PC-3 (cell line): ENCODE measurements at regions not wholly inside any gene's neighbourhood (a gene's known extent, or its start where the extent isn't known, plus 50 kb on each side); places are given as distances from the start of the nearest gene placed in this dataset.

ENCODE experiments used
- ATAC-seq: fragments of 200-7000 bp; cut with Tn5 transposase; 2 replicates; pipeline ENCODE4 v1.9.1; 2020; ENCODE audit warnings: mild to moderate bottlenecking, moderate library complexity
- BruUV-seq: library from RNA; stranded (reverse); fragments of 400-500 nt; replicated peaks from 2 replicates; lab custom pipeline; 2021; lab: Mats Ljungman, UMichigan
- CTCF ChIA-PET: fragments of 300-600 bp; sonication (Branson Sonifier 250); formaldehyde crosslinking; loops from one replicate; lab custom pipeline; 2022; ENCODE audit warnings: antibody characterized with exemption; lab: Charles Lee
- POLR2A ChIA-PET: fragments of 300-600 bp; sonication (Branson Sonifier 250); formaldehyde crosslinking; loops from one replicate; lab custom pipeline; 2022; ENCODE audit warnings: antibody characterized with exemption; ENCODE audit not compliant: unreplicated experiment; lab: Charles Lee
- DNase-seq: peaks from one replicate; pipeline ENCODE4 v3.0.0-alpha.2; 2015
- H2AFZ ChIP-seq: fragments of 300-600 bp; sonication (generic); 2 replicates; pipeline ENCODE4 v1.6.0; 2016; ENCODE audit warnings: antibody characterized with exemption, low read length
- H3F3A ChIP-seq: fragments of 300-600 bp; sonication (generic); one replicate; pipeline ENCODE4 v1.6.0; 2017; ENCODE audit warnings: antibody characterized with exemption, low read length, control low read depth, mild to moderate bottlenecking; ENCODE audit not compliant: unreplicated experiment
- H3K27ac ChIP-seq: fragments of 300-600 bp; sonication (generic); 2 replicates; pipeline ENCODE4 v1.5.1; 2016; ENCODE audit warnings: mild to moderate bottlenecking, low read length
- H3K27me3 ChIP-seq: fragments of 300-600 bp; sonication (generic); 2 replicates; pipeline ENCODE4 v1.6.1; 2016; ENCODE audit warnings: low read length, mixed read lengths
- H3K36me3 ChIP-seq: fragments of 300-600 bp; sonication (generic); 2 replicates; pipeline ENCODE4 v1.6.1; 2016; ENCODE audit warnings: low read depth, mixed run types, low read length, mixed read lengths
- H3K4me1 ChIP-seq: fragments of 300-600 bp; sonication (generic); 2 replicates; pipeline ENCODE4 v1.5.1; 2016; ENCODE audit warnings: low read length; ENCODE audit not compliant: insufficient read depth
- H3K4me2 ChIP-seq: fragments of 300-600 bp; sonication (generic); 2 replicates; pipeline ENCODE4 v1.6.0; 2016; ENCODE audit warnings: low read length
- H3K4me3 ChIP-seq: fragments of 300-600 bp; sonication (generic); 2 replicates; pipeline ENCODE4 v1.5.1; 2016; ENCODE audit warnings: mild to moderate bottlenecking, low read length, mixed read lengths
- H3K79me2 ChIP-seq: fragments of 300-600 bp; sonication (generic); 2 replicates; pipeline ENCODE4 v1.6.1; 2017; ENCODE audit warnings: low read length, mixed read lengths
- H3K9ac ChIP-seq: fragments of 300-600 bp; sonication (generic); 2 replicates; pipeline ENCODE4 v1.6.0; 2016; ENCODE audit warnings: mild to moderate bottlenecking, low read length
- H3K9me2 ChIP-seq: fragments of 300-600 bp; sonication (generic); replicated peaks from 2 replicates; pipeline ENCODE4 v1.6.1; 2016; ENCODE audit warnings: mixed run types, low read length, mixed read lengths
- H3K9me3 ChIP-seq: fragments of 300-600 bp; sonication (generic); 2 replicates; pipeline ENCODE4 v1.6.1; 2016; ENCODE audit warnings: low read length, mixed read lengths
- H4K20me1 ChIP-seq: fragments of 300-600 bp; sonication (generic); 2 replicates; pipeline ENCODE4 v1.6.1; 2016; ENCODE audit warnings: low read length, mixed read lengths
- CTCF ChIP-seq: fragments of 300-600 bp; sonication (generic); conservative IDR thresholded peaks from 2 replicates; pipeline ENCODE4 v1.5.1; 2017; ENCODE audit warnings: antibody characterized with exemption, low read depth, mild to moderate bottlenecking, low read length
- EZH2 ChIP-seq: fragments of 300-600 bp; sonication (generic); IDR thresholded peaks from one replicate; pipeline ENCODE4 v1.6.1; 2017; ENCODE audit warnings: antibody characterized with exemption, mild to moderate bottlenecking, low read length; ENCODE audit not compliant: unreplicated experiment
- EZH2phosphoT487 ChIP-seq: fragments of 300-600 bp; sonication (generic); IDR thresholded peaks from 2 replicates; pipeline ENCODE4 v1.6.1; 2018; ENCODE audit warnings: mild to moderate bottlenecking, antibody characterized with exemption, low read length, borderline replicate concordance
- intact Hi-C: fragments of 100-400 bp; cut with micrococcal nuclease; formaldehyde crosslinking; loops from 2 replicates; pipeline ENCODE4 v1.9.0; 2023

GRCh38 chr12:103250487-103250886 is 245.3 kb downstream of the C12orf42 start:
- H2AFZ ChIP-seq: no peak overlapping the region
- H4K20me1 ChIP-seq: no peaks in the 10 kb centered on the region
- CTCF ChIA-PET: no interaction called here
- no peaks in the 10 kb centered on the region for H3K9me2 ChIP-seq
- H3K9ac ChIP-seq: no peak overlapping the region
- no peak overlapping the region for H3K4me2 ChIP-seq
- peaks cover 15% of the 10 kb centered on the region; the same call in 1 of the 2 replicates for H3K27me3 ChIP-seq
- no TSS peak for BruUV-seq
- no peak overlapping the region for H3K4me3 ChIP-seq
- TF ChIP-seq CTCF: no peak
- TF ChIP-seq EZH2phosphoT487: no peak
- no peak for TF ChIP-seq EZH2
- no peak for DNase-seq
- POLR2A ChIA-PET: no interaction called here
- no peak overlapping the region for H3K27ac ChIP-seq
- H3F3A ChIP-seq: no peaks in the 10 kb centered on the region
- H3K79me2 ChIP-seq: no peaks in the 10 kb centered on the region
- intact Hi-C loops: no loop called here
- H3K36me3 ChIP-seq: no peaks in the 10 kb centered on the region
- H3K4me1 ChIP-seq: no peaks in the 10 kb centered on the region
- no peak for ATAC-seq
- no peaks in the 10 kb centered on the region for H3K9me3 ChIP-seq
